Endothelial cell of umbilical vein (primary cell): ENCODE measurements at regions not wholly inside any gene's neighbourhood (a gene's known extent, or its start where the extent isn't known, plus 50 kb on each side); places are given as distances from the start of the nearest gene placed in this dataset.

ENCODE experiments used
- BruUV-seq: library from RNA; stranded (reverse); fragments of 400-500 nt; replicated peaks from 2 replicates; lab custom pipeline; 2021; lab: Mats Ljungman, UMichigan
- CTCF ChIA-PET: fragments of 300-600, 350-600 bp; sonication (Branson Sonifier 250); formaldehyde crosslinking; loops from one replicate; lab custom pipeline; 2021; ENCODE audit warnings: antibody characterized with exemption, inconsistent platforms; lab: Charles Lee
- POLR2A ChIA-PET: fragments of 300-600, 350-600 bp; sonication (Branson Sonifier 250); formaldehyde crosslinking; loops from one replicate; lab custom pipeline; 2021; ENCODE audit warnings: antibody characterized with exemption, inconsistent platforms; lab: Charles Lee
- DNase-seq: peaks from one replicate; pipeline ENCODE4 v3.0.0-alpha.2; 2011; ENCODE audit warnings: low read depth, low spot score
- FAIRE-seq: peaks from 2 replicates; lab custom pipeline; 2011; peaks lifted over from hg19 to GRCh38; lab: Jason Lieb, UNC
- H2AFZ ChIP-seq: 2 replicates; pipeline ENCODE4 v1.6.0; 2012; ENCODE audit warnings: low read depth, low read length, control low read depth, inconsistent platforms
- H3K27ac ChIP-seq: 2 replicates; pipeline ENCODE4 v1.5.1; 2011; ENCODE audit warnings: low read depth, mild to moderate bottlenecking, control low read depth, low read length, moderate library complexity; ENCODE audit not compliant: insufficient read depth
- H3K27me3 ChIP-seq, 2 experiments: 2 replicates each; pipeline versions ENCODE4 v1.6.0 to v1.6.1; 2011; ENCODE audit warnings: low read length in 2 of 2, mixed read lengths in 1 of 2; ENCODE audit not compliant: control insufficient read depth in 2 of 2, insufficient read depth in 2 of 2
- H3K36me3 ChIP-seq, 2 experiments: 2 replicates in 1 of 2; 3 replicates in 1 of 2; pipeline ENCODE4 v1.5.1; 2011; ENCODE audit warnings: low read length in 2 of 2, mild to moderate bottlenecking in 1 of 2, moderate library complexity in 1 of 2; ENCODE audit not compliant: control insufficient read depth in 2 of 2, insufficient read depth in 2 of 2; ENCODE audit errors: extremely low read depth in 1 of 2
- H3K4me1 ChIP-seq: 3 replicates; pipeline ENCODE4 v1.5.1; 2011; ENCODE audit warnings: mild to moderate bottlenecking, low read length; ENCODE audit not compliant: control insufficient read depth, insufficient read depth; ENCODE audit errors: extremely low read depth
- H3K4me2 ChIP-seq: 2 replicates; pipeline ENCODE4 v1.6.1; 2011; ENCODE audit warnings: low read length, control low read depth, mixed read lengths; ENCODE audit not compliant: insufficient read depth
- H3K4me3 ChIP-seq, 3 experiments: fragments of 200-600 bp in 1 of 3; sonication (generic), shearing (Covaris generic) in 1 of 3; replicated peaks in 1 of 3; 2 replicates each; pipeline ENCODE4 v1.5.1; 2011 to 2016; ENCODE audit warnings: control low read depth in 3 of 3, low read length in 3 of 3, mild to moderate bottlenecking in 2 of 3, inconsistent platforms in 1 of 3, low read depth in 1 of 3, moderate library complexity in 1 of 3; ENCODE audit not compliant: insufficient read depth in 1 of 3
- H3K79me2 ChIP-seq: 2 replicates; pipeline ENCODE4 v1.6.0; 2012; ENCODE audit warnings: low read length, inconsistent platforms; ENCODE audit not compliant: control insufficient read depth, insufficient read depth
- H3K9ac ChIP-seq: replicated peaks from 2 replicates; pipeline ENCODE3; 2011; ENCODE audit warnings: low read length, control low read depth; ENCODE audit not compliant: insufficient read depth; ENCODE audit errors: extremely low read depth
- H3K9me1 ChIP-seq: replicated peaks from 3 replicates; pipeline ENCODE4 v1.6.0; 2011; ENCODE audit warnings: mild to moderate bottlenecking, low read length; ENCODE audit not compliant: control insufficient read depth, insufficient read depth; ENCODE audit errors: extremely low read depth
- H3K9me3 ChIP-seq: replicated peaks from 2 replicates; pipeline ENCODE4 v1.5.1; 2012; ENCODE audit warnings: low read length, inconsistent platforms; ENCODE audit not compliant: control insufficient read depth, insufficient read depth
- H4K20me1 ChIP-seq: replicated peaks from 2 replicates; pipeline ENCODE3; 2011; ENCODE audit warnings: mild to moderate bottlenecking, low read length; ENCODE audit not compliant: control insufficient read depth, insufficient read depth; ENCODE audit errors: extremely low read depth
- EZH2 ChIP-seq: IDR thresholded peaks from 2 replicates; pipeline ENCODE4 v1.6.1; 2012; ENCODE audit warnings: borderline replicate concordance, low read depth, mild to moderate bottlenecking, moderate library complexity, low read length, inconsistent platforms; ENCODE audit not compliant: severe bottlenecking
- FOS ChIP-seq: IDR thresholded peaks from 2 replicates; pipeline ENCODE4 v1.6.1; 2011; ENCODE audit warnings: mild to moderate bottlenecking, low read length, moderate library complexity, borderline replicate concordance; ENCODE audit not compliant: insufficient read depth
- GATA2 ChIP-seq: IDR thresholded peaks from 2 replicates; pipeline ENCODE4 v1.7.0; 2011; ENCODE audit warnings: low read depth, mild to moderate bottlenecking, moderate library complexity, mixed read lengths, low read length; ENCODE audit not compliant: insufficient read length, insufficient read depth
- JUN ChIP-seq: IDR thresholded peaks from 2 replicates; pipeline ENCODE4 v1.6.1; 2011; ENCODE audit warnings: borderline replicate concordance, low read depth; ENCODE audit not compliant: insufficient read length, insufficient read depth
- MYC ChIP-seq: IDR thresholded peaks from one replicate; pipeline ENCODE4 v1.6.1; 2011; ENCODE audit warnings: mild to moderate bottlenecking, low read depth, low read length
- POLR2A ChIP-seq: IDR thresholded peaks from 2 replicates; pipeline ENCODE4 v1.6.1; 2012; ENCODE audit warnings: low read depth, mild to moderate bottlenecking, control low read depth, low read length
- dilution Hi-C: fragments of 300-500 bp; cut with MboI; formaldehyde crosslinking; loops from one replicate; pipeline ENCODE4 v1.15.0; 2019; ENCODE audit warnings: low sequenced_read_pairs; ENCODE audit not compliant: extremely low pct_ligation_motif_present
- intact Hi-C: fragments of 100-400 bp; cut with micrococcal nuclease; formaldehyde crosslinking; loops from one replicate; pipeline ENCODE4 v1.10.0; 2022
- TF ChIP-seq, protein P1 (sequence below): IDR thresholded peaks from 2 replicates; pipeline ENCODE4 v1.6.1; 2011; ENCODE audit not compliant: insufficient read depth, insufficient read length
- TF ChIP-seq, protein P2 (sequence below), 2 donors: IDR thresholded peaks; 1 replicate in 1 of 2; 2 replicates in 1 of 2; pipeline ENCODE4 v1.5.1; 2011; ENCODE audit warnings: low read length in 2 of 2, mild to moderate bottlenecking in 2 of 2, moderate library complexity in 2 of 2, control low read depth in 1 of 2, inconsistent platforms in 1 of 2, low read depth in 1 of 2; ENCODE audit not compliant: insufficient read depth in 1 of 2; ENCODE audit errors: extremely low read depth in 1 of 2

DNA sequence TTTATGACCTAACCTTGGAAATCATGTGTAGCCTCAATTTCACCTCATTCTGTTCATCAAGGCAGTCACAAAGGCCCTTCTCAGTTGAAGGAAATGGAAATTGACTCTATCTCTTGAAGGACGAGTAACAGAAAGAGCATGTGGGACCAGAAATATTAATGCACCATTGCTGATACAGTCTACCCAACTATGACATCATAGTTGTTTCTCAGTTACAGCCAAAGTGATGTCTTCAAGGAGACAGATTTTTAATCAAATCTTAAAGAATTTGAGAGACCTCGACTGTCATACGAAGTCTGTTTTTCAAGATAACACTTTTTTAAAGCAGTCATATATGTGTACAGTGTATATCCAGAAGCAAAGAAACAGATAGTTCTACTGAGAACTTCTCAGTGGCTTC is 335.7 kb upstream of the PHF14 start:
- no peaks in the 10 kb centered on the region for H3K9me1 ChIP-seq
- intact Hi-C loops (loop anchor here (5.0 kb wide), 1 partner anchor 819 kb away; no protein-coding TSS in a partner anchor), dilution Hi-C loops (no loop called here)
- TF ChIP-seq GATA2 (no peak), FOS (no peak), JUN (no peak), EZH2 (no peak), POLR2A (no peak), MYC (no peak)
- TF ChIP-seq, protein P1, sequence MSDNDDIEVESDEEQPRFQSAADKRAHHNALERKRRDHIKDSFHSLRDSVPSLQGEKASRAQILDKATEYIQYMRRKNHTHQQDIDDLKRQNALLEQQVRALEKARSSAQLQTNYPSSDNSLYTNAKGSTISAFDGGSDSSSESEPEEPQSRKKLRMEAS, result no peak
- TF ChIP-seq, protein P2, sequence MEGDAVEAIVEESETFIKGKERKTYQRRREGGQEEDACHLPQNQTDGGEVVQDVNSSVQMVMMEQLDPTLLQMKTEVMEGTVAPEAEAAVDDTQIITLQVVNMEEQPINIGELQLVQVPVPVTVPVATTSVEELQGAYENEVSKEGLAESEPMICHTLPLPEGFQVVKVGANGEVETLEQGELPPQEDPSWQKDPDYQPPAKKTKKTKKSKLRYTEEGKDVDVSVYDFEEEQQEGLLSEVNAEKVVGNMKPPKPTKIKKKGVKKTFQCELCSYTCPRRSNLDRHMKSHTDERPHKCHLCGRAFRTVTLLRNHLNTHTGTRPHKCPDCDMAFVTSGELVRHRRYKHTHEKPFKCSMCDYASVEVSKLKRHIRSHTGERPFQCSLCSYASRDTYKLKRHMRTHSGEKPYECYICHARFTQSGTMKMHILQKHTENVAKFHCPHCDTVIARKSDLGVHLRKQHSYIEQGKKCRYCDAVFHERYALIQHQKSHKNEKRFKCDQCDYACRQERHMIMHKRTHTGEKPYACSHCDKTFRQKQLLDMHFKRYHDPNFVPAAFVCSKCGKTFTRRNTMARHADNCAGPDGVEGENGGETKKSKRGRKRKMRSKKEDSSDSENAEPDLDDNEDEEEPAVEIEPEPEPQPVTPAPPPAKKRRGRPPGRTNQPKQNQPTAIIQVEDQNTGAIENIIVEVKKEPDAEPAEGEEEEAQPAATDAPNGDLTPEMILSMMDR (IDR thresholded peaks at IDR 0.05; ENCODE audit: extremely low read depth in 1 of 2, insufficient read depth in 1 of 2, low read depth in 1 of 2, low read length in 2 of 2), result no peak
- no peaks in the 10 kb centered on the region for H3K79me2 ChIP-seq
- FAIRE-seq (no peak), DNase-seq (no peak)
- H3K9me3 ChIP-seq, result no peaks in the 10 kb centered on the region
- no peaks in the 10 kb centered on the region for H3K4me1 ChIP-seq
- ChIA-PET CTCF (no interaction called here), POLR2A (no interaction called here)
- no peaks in the 10 kb centered on the region for H3K36me3 ChIP-seq
- no peaks in the 10 kb centered on the region for H4K20me1 ChIP-seq
- H3K27me3 ChIP-seq, result no peaks in the 10 kb centered on the region
- H3K27ac ChIP-seq, result no peak overlapping the region
- H2AFZ ChIP-seq, result no peak overlapping the region
- no peak overlapping the region for H3K4me2 ChIP-seq
- H3K9ac ChIP-seq, result no peak overlapping the region
- BruUV-seq, result no TSS peak
- H3K4me3 ChIP-seq, result no peak overlapping the region
